K562 (cell line): ENCODE measurements at regions not wholly inside any gene's neighbourhood (a gene's known extent, or its start where the extent isn't known, plus 50 kb on each side); places are given as distances from the start of the nearest gene placed in this dataset.

Experiments used
- CREBBP ChIP-seq: IDR thresholded peaks from one replicate; pipeline ENCODE4 v1.6.1; 2012; ENCODE audit warnings: low read depth, mild to moderate bottlenecking, control low read depth, inconsistent platforms, low read length
- POLR2H ChIP-seq: IDR thresholded peaks from 2 replicates; pipeline ENCODE4 v1.6.1; 2016; ENCODE audit warnings: missing genetic modification characterization, low read depth, mild to moderate bottlenecking, control low read depth, missing compliant biosample characterization, moderate library complexity
- ZNF444 ChIP-seq: fragments of 250-450 bp; sonication (Bioruptor Pico); IDR thresholded peaks from 2 replicates; pipeline ENCODE4 v1.4.0; 2020; ENCODE audit warnings: mild to moderate bottlenecking, moderate library complexity
- TF ChIP-seq, protein P1 (sequence below): fragments of 250-450 bp; sonication (Bioruptor Pico); IDR thresholded peaks from 2 replicates; pipeline ENCODE4 v1.8.0; 2021; ENCODE audit warnings: moderate library complexity, mild to moderate bottlenecking, inconsistent platforms
- TF ChIP-seq, protein P2 (sequence below): fragments of 450-650 bp; IDR thresholded peaks from 2 replicates; pipeline ENCODE4 v1.6.1; 2016; ENCODE audit warnings: mild to moderate bottlenecking
- TF ChIP-seq, protein P3 (sequence below): sonication (generic); formaldehyde crosslinking; IDR thresholded peaks from 2 replicates; pipeline ENCODE4 v1.8.0; 2023; ENCODE audit warnings: mild to moderate bottlenecking, missing genetic modification reagents
- TF ChIP-seq, protein P4 (sequence below), 2 experiments: fragments of 450-650 bp in 1 of 2; sonication (generic) in 1 of 2; formaldehyde crosslinking; conservative IDR thresholded peaks; 2 replicates each; pipeline versions ENCODE4 v1.4.0 to v1.8.1; 2020 to 2022; ENCODE audit warnings: mild to moderate bottlenecking in 1 of 2, missing genetic modification reagents in 1 of 2
- TF ChIP-seq, protein P5 (sequence below): fragments of 450-650 bp; IDR thresholded peaks from 2 replicates; pipeline ENCODE4 v1.6.1; 2017; ENCODE audit warnings: antibody characterized with exemption

DNA sequence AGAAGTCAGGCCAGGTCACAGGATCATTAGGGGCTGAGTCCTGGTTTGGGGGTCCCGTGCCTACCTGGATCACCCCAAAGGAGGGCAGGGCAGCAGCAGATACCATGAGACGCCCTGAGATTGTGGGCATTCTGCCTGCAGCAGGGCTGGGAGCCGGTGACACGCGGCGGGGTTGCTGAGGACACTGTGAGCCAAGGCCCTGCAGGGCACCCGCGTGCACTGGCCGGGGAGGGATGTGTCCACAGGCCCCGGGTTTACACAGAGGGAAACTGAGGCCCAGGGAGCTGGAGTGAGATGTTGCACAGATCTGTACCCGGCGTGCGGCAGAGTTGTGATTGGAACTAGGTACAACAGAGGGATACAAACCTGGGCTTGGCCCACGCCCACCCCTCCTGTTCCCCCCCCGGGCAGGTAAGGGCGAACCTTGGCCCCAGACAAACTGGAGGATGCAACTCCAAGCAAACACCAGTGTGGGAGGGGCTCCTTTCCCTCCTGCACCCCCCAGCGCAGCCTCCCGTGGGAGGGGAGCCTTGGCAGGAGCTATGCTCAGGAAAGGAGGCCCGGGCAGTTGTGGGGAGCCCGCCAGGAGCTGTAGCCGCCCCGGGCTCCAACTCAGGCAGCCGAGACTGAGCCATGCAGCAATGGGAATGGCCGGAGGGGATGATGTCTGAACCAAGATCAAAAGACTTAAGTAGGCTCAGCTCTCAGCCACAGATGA is 91.3 kb downstream of the ENGASE start (continued):
- TF ChIP-seq, protein P1, sequence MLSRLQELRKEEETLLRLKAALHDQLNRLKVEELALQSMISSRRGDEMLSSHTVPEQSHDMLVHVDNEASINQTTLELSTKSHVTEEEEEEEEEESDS (CRISPR knock-in tag), result no peak
- TF ChIP-seq POLR2H (tag), result no peak
- TF ChIP-seq CREBBP, result no peak
- TF ChIP-seq, protein P2, sequence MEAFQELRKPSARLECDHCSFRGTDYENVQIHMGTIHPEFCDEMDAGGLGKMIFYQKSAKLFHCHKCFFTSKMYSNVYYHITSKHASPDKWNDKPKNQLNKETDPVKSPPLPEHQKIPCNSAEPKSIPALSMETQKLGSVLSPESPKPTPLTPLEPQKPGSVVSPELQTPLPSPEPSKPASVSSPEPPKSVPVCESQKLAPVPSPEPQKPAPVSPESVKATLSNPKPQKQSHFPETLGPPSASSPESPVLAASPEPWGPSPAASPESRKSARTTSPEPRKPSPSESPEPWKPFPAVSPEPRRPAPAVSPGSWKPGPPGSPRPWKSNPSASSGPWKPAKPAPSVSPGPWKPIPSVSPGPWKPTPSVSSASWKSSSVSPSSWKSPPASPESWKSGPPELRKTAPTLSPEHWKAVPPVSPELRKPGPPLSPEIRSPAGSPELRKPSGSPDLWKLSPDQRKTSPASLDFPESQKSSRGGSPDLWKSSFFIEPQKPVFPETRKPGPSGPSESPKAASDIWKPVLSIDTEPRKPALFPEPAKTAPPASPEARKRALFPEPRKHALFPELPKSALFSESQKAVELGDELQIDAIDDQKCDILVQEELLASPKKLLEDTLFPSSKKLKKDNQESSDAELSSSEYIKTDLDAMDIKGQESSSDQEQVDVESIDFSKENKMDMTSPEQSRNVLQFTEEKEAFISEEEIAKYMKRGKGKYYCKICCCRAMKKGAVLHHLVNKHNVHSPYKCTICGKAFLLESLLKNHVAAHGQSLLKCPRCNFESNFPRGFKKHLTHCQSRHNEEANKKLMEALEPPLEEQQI, result no peak
- TF ChIP-seq, protein P3, sequence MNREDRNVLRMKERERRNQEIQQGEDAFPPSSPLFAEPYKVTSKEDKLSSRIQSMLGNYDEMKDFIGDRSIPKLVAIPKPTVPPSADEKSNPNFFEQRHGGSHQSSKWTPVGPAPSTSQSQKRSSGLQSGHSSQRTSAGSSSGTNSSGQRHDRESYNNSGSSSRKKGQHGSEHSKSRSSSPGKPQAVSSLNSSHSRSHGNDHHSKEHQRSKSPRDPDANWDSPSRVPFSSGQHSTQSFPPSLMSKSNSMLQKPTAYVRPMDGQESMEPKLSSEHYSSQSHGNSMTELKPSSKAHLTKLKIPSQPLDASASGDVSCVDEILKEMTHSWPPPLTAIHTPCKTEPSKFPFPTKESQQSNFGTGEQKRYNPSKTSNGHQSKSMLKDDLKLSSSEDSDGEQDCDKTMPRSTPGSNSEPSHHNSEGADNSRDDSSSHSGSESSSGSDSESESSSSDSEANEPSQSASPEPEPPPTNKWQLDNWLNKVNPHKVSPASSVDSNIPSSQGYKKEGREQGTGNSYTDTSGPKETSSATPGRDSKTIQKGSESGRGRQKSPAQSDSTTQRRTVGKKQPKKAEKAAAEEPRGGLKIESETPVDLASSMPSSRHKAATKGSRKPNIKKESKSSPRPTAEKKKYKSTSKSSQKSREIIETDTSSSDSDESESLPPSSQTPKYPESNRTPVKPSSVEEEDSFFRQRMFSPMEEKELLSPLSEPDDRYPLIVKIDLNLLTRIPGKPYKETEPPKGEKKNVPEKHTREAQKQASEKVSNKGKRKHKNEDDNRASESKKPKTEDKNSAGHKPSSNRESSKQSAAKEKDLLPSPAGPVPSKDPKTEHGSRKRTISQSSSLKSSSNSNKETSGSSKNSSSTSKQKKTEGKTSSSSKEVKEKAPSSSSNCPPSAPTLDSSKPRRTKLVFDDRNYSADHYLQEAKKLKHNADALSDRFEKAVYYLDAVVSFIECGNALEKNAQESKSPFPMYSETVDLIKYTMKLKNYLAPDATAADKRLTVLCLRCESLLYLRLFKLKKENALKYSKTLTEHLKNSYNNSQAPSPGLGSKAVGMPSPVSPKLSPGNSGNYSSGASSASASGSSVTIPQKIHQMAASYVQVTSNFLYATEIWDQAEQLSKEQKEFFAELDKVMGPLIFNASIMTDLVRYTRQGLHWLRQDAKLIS (CRISPR knock-in tag), result no peak
- TF ChIP-seq, protein P4, sequence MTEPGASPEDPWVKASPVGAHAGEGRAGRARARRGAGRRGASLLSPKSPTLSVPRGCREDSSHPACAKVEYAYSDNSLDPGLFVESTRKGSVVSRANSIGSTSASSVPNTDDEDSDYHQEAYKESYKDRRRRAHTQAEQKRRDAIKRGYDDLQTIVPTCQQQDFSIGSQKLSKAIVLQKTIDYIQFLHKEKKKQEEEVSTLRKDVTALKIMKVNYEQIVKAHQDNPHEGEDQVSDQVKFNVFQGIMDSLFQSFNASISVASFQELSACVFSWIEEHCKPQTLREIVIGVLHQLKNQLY (CRISPR knock-in tag; conservative IDR thresholded peaks at IDR 0.05), result no peak
- TF ChIP-seq ZNF444 (CRISPR knock-in tag), result no peak
- TF ChIP-seq, protein P5, sequence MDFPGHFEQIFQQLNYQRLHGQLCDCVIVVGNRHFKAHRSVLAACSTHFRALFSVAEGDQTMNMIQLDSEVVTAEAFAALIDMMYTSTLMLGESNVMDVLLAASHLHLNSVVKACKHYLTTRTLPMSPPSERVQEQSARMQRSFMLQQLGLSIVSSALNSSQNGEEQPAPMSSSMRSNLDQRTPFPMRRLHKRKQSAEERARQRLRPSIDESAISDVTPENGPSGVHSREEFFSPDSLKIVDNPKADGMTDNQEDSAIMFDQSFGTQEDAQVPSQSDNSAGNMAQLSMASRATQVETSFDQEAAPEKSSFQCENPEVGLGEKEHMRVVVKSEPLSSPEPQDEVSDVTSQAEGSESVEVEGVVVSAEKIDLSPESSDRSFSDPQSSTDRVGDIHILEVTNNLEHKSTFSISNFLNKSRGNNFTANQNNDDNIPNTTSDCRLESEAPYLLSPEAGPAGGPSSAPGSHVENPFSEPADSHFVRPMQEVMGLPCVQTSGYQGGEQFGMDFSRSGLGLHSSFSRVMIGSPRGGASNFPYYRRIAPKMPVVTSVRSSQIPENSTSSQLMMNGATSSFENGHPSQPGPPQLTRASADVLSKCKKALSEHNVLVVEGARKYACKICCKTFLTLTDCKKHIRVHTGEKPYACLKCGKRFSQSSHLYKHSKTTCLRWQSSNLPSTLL, result no peak
